GM19351 (cell line): ENCODE measurements at regions not wholly inside any gene's neighbourhood (a gene's known extent, or its start where the extent isn't known, plus 50 kb on each side); places are given as distances from the start of the nearest gene placed in this dataset.

Experiments used
- ATAC-seq: cut with Tn5 transposase; IDR thresholded peaks from one replicate; pipeline ENCODE4 v1.9.1; 2021; ENCODE audit warnings: mild to moderate bottlenecking, moderate library complexity; ENCODE audit not compliant: unreplicated experiment

GRCh38 chr2:220246386-220246785, 619.0 kb downstream of the SLC4A3 start:
- no peak for ATAC-seq

GRCh38 chr2:220247588-220248350, 620.3 kb downstream of the SLC4A3 start:
- ATAC-seq = no peak

- ATAC-seq = no peak
These were observed 632.2 kb downstream of the SLC4A3 start for GRCh38 chr2:220259662-220260061.

- ATAC-seq = no peak
These were observed 635.9 kb downstream of the SLC4A3 start for GRCh38 chr2:220263300-220263699.

DNA sequence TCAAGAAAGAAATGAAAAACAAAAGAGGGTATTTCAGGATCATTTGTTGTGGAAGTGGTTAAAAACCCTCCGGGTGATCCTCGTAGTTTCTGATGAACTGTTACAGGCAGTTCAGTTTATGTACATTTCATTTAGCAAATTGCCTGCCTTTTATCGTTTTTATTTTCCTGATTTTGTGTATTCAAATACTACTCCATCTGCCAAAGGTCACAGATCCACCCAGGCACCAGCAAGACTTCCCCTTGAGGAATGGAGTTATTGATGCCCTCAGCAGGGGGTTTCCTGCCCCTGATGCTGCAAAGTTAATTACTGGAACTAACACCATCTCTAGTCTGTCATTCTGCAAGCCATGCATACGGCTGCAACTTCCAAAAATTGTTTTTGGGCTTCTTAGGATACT, 641.9 kb downstream of the SLC4A3 start:
- no peak for ATAC-seq

GRCh38 chr2:220270481-220271070, 643.1 kb downstream of the SLC4A3 start:
- ATAC-seq = no peak

DNA sequence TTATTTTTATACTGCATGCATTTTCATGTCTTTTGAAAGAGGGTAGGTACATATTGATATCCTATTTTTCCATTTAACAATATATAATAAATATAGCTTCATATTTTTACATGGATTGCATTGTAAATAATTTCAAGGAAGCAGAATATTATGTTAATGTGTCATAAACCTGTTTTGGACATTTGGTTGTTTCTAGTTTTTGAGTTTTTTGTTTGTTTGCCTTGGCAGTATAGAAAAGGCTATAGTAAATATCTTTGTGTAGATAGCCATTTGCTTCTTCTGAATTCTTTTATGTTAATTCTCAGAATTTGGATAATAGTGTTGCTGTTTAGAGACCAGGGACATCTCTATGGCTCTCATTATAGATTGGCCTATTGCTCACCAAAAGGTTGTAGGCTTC, 645.2 kb downstream of the SLC4A3 start:
- no peak for ATAC-seq

DNA sequence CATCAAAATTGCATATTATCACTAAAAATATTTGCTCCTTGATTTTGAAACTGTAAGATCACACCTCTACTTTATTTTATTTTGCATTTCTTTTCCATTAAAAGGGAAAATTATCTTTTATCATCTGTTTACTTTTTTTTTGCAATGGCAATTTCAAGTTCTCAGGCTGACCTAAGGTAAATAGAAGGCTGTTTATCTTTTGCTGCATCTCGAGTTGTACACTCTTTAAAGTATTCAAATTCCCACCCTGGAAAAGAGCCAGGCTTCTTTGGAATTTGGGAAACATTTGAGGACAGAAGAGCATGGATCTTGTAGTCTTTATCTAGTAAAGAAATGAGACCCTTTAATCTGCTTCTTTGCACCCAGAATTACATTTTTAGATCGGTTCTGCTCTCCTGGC, 645.7 kb downstream of the SLC4A3 start:
- ATAC-seq = no peak

DNA sequence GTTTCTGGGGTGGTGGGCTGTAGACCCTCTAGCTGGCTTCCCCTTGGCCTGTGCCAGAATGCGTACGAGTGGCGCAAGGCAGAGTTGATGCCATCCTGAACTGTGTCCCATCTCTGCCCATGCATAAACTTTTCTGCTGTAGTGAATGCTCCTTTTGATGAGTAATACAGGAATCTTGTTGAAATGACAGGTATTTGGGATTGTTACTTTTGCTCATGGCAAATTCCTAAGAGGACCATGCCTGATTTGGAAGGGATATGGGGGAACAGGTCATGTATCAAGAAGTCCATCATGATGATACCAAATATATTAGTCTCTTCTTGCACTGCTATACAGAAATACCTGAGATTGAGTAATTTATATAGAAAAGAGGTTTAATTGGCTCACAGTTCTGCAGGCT, 648.0 kb downstream of the SLC4A3 start:
- no peak for ATAC-seq

DNA sequence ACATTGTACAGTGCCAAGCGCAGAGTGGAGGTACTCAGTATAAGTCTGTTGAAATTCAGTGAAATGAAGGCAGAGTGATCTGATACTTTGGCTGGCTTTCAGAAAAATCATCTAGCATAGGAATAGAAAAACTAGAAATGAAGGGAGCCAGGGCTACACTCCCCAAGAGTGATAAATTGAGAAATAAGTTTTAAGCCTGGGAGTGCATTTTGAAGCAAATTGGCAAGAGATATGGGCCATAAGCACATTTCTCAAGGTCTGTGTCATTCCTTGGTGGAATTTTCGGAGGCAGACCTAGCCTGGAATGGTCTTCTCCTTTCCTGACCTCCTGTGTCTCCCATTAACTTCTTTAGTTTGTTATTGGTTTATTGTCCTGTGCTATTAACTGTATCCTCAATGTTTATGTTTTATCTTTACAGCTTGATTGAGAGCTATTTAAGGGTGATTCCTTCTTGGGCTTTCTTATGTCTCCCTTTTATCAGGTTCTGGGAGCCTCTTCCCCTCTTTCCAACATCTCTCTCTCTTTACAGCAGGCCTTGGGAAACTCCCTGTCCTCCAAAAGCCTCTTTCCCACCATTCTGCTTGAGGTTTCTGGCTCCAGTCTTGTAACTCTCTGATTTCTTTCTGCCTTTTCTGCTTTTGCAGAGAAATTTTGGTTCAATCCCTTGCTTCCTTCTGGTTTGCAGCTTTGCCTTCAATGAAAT, 649.5 kb downstream of the SLC4A3 start:
- no peak for ATAC-seq

- no peak for ATAC-seq
These were observed 650.1 kb downstream of the SLC4A3 start for GRCh38 chr2:220277445-220277975.

DNA sequence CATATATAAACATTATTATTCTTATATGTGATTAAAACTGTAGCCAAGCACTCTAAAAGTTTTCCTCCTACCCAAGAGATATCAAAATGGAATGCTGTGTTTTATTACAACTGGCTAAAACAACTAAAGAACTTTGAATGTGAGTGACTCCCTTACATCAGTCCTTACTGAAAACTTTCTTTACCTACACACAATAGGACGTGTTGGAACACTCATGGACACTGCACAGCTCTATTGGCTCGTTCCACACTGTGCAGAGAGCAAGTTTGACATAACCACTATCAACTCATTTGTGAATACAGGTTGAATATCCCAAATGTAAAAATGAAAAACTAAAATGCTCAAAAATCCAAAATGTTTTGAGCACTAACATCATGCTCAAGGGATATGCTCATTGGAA, 650.6 kb downstream of the SLC4A3 start:
- ATAC-seq = no peak

GRCh38 chr2:220279372-220279771, 651.9 kb downstream of the SLC4A3 start:
- ATAC-seq = no peak

DNA sequence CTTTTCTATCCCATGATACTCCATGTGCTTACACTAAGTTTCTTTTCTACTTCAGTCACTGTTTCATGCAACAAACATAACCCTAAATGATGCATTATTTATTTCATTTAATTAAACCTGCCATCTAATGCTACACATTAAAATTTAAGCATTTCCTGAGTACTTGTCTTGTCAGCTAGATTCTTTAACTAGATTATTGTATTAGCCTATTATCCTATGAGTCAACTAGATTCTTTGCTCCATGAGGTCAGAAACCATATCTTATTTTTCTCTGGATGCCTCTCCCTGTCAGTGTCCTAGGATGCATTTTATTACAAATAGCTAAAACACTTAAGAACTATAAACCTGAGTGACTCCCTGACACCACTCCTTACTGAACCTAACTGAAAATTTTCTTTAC, 652.4 kb downstream of the SLC4A3 start:
- ATAC-seq = no peak

GRCh38 chr2:220280736-220281135, 653.3 kb downstream of the SLC4A3 start:
- ATAC-seq = no peak

- ATAC-seq = no peak
These were observed 654.3 kb downstream of the SLC4A3 start for GRCh38 chr2:220281771-220282170.

DNA sequence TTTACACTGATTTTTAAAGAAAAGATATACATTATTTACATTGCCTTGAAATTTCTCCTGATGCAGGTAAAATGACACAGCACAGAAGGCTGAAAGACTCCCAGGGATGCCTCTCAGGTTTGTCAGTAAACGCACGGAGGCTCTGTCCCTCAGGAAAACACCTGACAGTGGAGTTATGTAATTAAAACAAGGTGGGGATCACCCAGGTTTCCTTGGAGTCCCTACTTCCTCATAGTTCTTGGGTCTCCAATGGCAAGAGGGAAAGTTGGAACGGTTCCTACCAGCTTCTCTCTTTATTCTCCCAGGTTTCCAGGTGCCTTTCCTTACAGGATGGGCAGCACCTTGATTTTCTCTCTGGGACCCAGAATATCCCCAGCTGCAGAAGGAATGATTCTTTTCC, 654.8 kb downstream of the SLC4A3 start:
- no peak for ATAC-seq

DNA sequence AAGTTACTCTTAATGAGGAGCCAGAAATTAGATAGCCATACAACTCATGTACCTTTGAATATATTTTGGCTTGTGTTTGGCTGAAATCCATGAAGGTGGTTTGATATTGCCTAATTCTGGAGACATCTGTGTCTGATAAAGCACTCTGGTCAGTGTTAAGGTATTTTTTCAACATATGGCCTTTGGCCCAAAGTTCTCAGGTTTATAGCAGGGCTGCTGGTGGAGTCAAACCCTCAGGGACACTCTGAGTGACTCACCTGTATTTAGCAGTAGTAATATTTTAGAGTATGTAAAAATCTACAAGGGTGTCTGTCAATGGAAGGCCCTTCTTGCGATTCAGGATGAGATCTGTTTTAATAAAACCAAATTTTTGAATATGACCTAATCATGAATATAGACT, 666.5 kb downstream of the SLC4A3 start:
- ATAC-seq = no peak

GRCh38 chr2:220296174-220296573, 668.7 kb downstream of the SLC4A3 start:
- ATAC-seq = no peak

DNA sequence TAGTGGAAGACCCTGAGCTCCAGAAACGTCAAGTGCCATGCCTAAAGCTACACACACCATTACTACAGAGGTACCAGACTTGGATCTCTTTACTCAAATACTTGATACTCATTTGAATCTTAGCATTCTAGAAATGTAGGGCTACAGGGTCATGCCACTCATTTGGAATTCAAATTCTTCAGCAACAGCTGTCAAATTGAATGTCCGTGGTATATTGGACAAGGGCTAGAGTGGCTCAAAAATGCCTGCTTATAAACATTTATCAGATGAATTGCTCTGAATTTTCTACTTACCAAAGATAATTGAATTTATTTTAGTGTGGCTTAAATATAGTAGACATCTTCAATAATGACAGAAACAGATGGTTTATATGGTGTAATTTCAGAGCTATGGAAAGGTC, 669.7 kb downstream of the SLC4A3 start:
- ATAC-seq = no peak

GRCh38 chr2:220300806-220301205, 673.4 kb downstream of the SLC4A3 start:
- ATAC-seq = no peak

- no peak for ATAC-seq
These were observed 675.3 kb downstream of the SLC4A3 start for GRCh38 chr2:220302756-220303155.
